Gastroesophageal sphincter (tissue), 4 donors: ENCODE measurements at regions not wholly inside any gene's neighbourhood (a gene's known extent, or its start where the extent isn't known, plus 50 kb on each side); places are given as distances from the start of the nearest gene placed in this dataset.

ENCODE experiments used
- ATAC-seq: fragments of 150-250 bp; one replicate; pipeline ENCODE4 v1.9.1; 2016; ENCODE audit warnings: mild to moderate bottlenecking, moderate library complexity
- H3K27ac ChIP-seq, 4 donors: fragments of 200-600 bp; sonication (generic) in 3 of 4; 1 replicate in 3 of 4; 2 replicates in 1 of 4; pipeline ENCODE4 v1.5.1; 2016 to 2019
- H3K27me3 ChIP-seq: fragments of 200-600 bp; sonication (generic); one replicate; pipeline ENCODE4 v1.5.1; 2019
- H3K36me3 ChIP-seq, 2 donors: fragments of 200-600 bp; sonication (generic); one replicate each; pipeline ENCODE4 v1.5.1; 2019; ENCODE audit warnings: control low read depth in 1 of 2
- H3K4me1 ChIP-seq, 3 donors: fragments of 200-600 bp; sonication (generic); 1 replicate in 2 of 3; 2 replicates in 1 of 3; pipeline ENCODE4 v1.5.1; 2016 to 2019; ENCODE audit warnings: control low read depth in 2 of 3
- H3K4me3 ChIP-seq, 2 donors: fragments of 200-600 bp; sonication (generic); one replicate each; pipeline ENCODE4 v1.5.1; 2019; ENCODE audit warnings: mild to moderate bottlenecking in 1 of 2, moderate library complexity in 1 of 2
- H3K9me3 ChIP-seq, 3 donors: fragments of 200-600 bp; sonication (generic); one replicate each; pipeline ENCODE4 v1.5.1; 2017 to 2019; ENCODE audit warnings: control low read depth in 2 of 3
- CTCF ChIP-seq, 4 experiments: fragments of 200-600 bp in 2 of 4; fragments of 450-650 bp in 2 of 4; sonication (generic) in 1 of 4; IDR thresholded peaks; one replicate each; pipeline ENCODE4 v1.5.1; 2017 to 2019; ENCODE audit warnings: antibody characterized with exemption in 4 of 4, mild to moderate bottlenecking in 2 of 4, moderate library complexity in 2 of 4
- EP300 ChIP-seq: sonication (generic); formaldehyde crosslinking; IDR thresholded peaks from one replicate; pipeline ENCODE4 v1.6.1; 2017; ENCODE audit warnings: antibody characterized with exemption, mild to moderate bottlenecking
- POLR2A ChIP-seq, 2 donors: fragments of 450-650 bp; IDR thresholded peaks; one replicate each; pipeline ENCODE4 v1.6.1; 2017; ENCODE audit warnings: antibody characterized with exemption in 2 of 2, mild to moderate bottlenecking in 2 of 2, moderate library complexity in 1 of 2
- POLR2AphosphoS5 ChIP-seq: sonication (generic); formaldehyde crosslinking; IDR thresholded peaks from one replicate; pipeline ENCODE4 v1.6.1; 2017; ENCODE audit warnings: antibody characterized with exemption
- WGBS, 2 donors: methylation state at CpG; one replicate each; pipeline ENCODE4 v1.1.5; 2018; ENCODE audit warnings: low coverage in 1 of 2; 5-methylcytosine and 5-hydroxymethylcytosine counted together

- Histone ChIP-seq H3K4me3 (no peak overlapping the region), H3K4me1 (no peaks in the 10 kb centered on the region), H3K27me3 (peaks cover 5% of the 10 kb centered on the region), H3K9me3 (no peaks in the 10 kb centered on the region), H3K36me3 (no peaks in the 10 kb centered on the region), H3K27ac (no peak overlapping the region)
- TF ChIP-seq CTCF (IDR thresholded peaks at IDR 0.05) (no peak), EP300 (no peak), POLR2A (IDR thresholded peaks at IDR 0.05) (no peak), POLR2AphosphoS5 (no peak)
- 78 to 91% methylated on average over 2 of the region's 2 CpGs for WGBS, 2 donors
- ATAC-seq: no peak
These were observed 689.6 kb downstream of the TAF11L14 start for GRCh38 chr5:18323891-18324290.

DNA sequence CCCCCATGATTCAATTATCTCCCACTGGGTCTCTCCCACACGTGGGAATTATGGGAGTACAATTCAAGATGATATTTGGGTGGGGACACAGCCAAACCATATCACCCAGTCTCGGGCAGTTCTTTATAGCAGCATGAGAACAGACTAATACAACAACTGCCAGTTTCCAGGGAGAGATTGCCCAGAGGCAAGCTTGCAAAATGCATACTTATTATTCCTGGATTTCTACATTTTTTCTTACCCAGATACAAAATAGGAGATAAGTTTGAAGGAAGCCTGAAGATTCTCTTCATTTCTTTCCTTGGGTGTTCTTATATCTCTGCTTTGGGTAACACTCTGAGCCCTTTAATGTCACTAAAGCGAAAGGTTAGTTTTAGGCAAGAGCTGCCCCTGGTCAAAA, 691.2 kb downstream of the TAF11L14 start:
- TF ChIP-seq CTCF (IDR thresholded peaks at IDR 0.05) (no peak), POLR2A (IDR thresholded peaks at IDR 0.05) (no peak), EP300 (no peak), POLR2AphosphoS5 (no peak)
- no peaks in the 10 kb centered on the region for H3K36me3 ChIP-seq
- no peaks in the 10 kb centered on the region for H3K4me1 ChIP-seq
- H3K4me3 ChIP-seq: no peak overlapping the region
- H3K9me3 ChIP-seq: no peaks in the 10 kb centered on the region
- H3K27ac ChIP-seq: no peak overlapping the region
- ATAC-seq: no peak
- WGBS, 2 donors: 65 to 73% methylated on average over 3 of the region's 3 CpGs
- peaks cover 5% of the 10 kb centered on the region for H3K27me3 ChIP-seq

DNA sequence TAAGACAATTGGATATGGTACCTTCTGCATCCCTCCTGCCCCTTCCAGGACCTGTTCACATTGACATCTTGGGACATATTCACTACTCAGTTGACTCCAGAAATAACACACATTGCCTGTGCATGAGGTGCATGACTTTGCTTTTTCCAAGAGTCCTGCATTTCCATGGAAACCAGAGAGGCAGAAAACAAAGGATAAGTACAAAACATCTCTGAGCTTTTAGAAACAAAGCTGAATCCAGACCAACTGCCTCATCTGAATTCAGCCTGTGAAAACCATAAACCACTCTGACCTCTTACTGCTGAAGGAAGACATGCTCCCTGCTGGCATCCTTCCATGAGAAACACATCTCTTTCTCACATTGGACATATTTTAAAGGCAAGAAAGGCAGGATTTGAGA, 695.1 kb downstream of the TAF11L14 start:
- H3K9me3 ChIP-seq: no peaks in the 10 kb centered on the region
- no peaks in the 10 kb centered on the region for H3K36me3 ChIP-seq
- TF ChIP-seq EP300 (no peak), CTCF (IDR thresholded peaks at IDR 0.05) (no peak), POLR2A (IDR thresholded peaks at IDR 0.05) (no peak), POLR2AphosphoS5 (no peak)
- no peak for ATAC-seq
- no peaks in the 10 kb centered on the region for H3K27me3 ChIP-seq
- H3K4me1 ChIP-seq: no peaks in the 10 kb centered on the region
- no peak overlapping the region for H3K4me3 ChIP-seq
- H3K27ac ChIP-seq: no peak overlapping the region

DNA sequence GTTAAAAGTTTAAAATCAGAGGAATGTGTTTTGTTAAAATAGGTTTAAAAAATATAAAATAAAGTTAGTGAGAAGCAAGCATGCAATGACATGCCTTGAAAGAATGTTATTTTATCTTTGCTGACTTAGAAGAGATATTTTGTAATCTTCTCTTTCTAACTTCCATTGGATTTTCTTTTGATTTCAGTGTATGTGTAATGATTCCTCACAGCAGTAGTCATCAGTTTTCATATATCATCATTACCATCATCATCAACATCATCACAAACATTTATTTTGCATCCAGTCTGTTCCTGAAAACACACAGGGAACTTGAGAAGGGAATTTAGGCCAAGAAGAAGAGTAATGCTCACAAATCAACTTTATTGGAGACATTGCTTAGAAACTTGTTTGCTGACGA, 699.6 kb downstream of the TAF11L14 start:
- no peaks in the 10 kb centered on the region for H3K36me3 ChIP-seq
- 50 to 64% methylated on average over 1 of the region's 1 CpG for WGBS, 2 donors
- no peaks in the 10 kb centered on the region for H3K9me3 ChIP-seq
- no peak overlapping the region for H3K27ac ChIP-seq
- ATAC-seq: no peak
- no peaks in the 10 kb centered on the region for H3K27me3 ChIP-seq
- H3K4me1 ChIP-seq: no peaks in the 10 kb centered on the region
- H3K4me3 ChIP-seq: no peak overlapping the region
- TF ChIP-seq POLR2A (IDR thresholded peaks at IDR 0.05) (no peak), EP300 (no peak), CTCF (IDR thresholded peaks at IDR 0.05) (no peak), POLR2AphosphoS5 (no peak)

GRCh38 chr5:18334949-18335348, 700.7 kb downstream of the TAF11L14 start:
- TF ChIP-seq EP300: no peak
- TF ChIP-seq POLR2A (IDR thresholded peaks at IDR 0.05): no peak
- TF ChIP-seq POLR2AphosphoS5: no peak
- TF ChIP-seq CTCF (IDR thresholded peaks at IDR 0.05): no peak
- no peaks in the 10 kb centered on the region for H3K27me3 ChIP-seq
- H3K4me3 ChIP-seq: no peak overlapping the region
- 58 to 63% methylated on average over 5 of the region's 5 CpGs for WGBS, 2 donors
- ATAC-seq: no peak
- no peaks in the 10 kb centered on the region for H3K36me3 ChIP-seq
- no peaks in the 10 kb centered on the region for H3K9me3 ChIP-seq
- no peak overlapping the region for H3K27ac ChIP-seq
- no peaks in the 10 kb centered on the region for H3K4me1 ChIP-seq
